Fibroblast of lung (primary cell): ENCODE measurements at regions not wholly inside any gene's neighbourhood (a gene's known extent, or its start where the extent isn't known, plus 50 kb on each side); places are given as distances from the start of the nearest gene placed in this dataset.

Experiments used
- EZH2 ChIP-seq: IDR thresholded peaks from 2 replicates; pipeline ENCODE4 v1.5.1; 2012; ENCODE audit warnings: low read length, control low read depth, mild to moderate bottlenecking; ENCODE audit errors: missing control alignments
- TF ChIP-seq, protein P1 (sequence below), 2 donors: IDR thresholded peaks in 1 of 2; conservative IDR thresholded peaks in 1 of 2; 1 replicate in 1 of 2; 2 replicates in 1 of 2; pipeline ENCODE4 v1.5.1; 2011 to 2012; ENCODE audit warnings: low read length in 2 of 2, control low read depth in 1 of 2, inconsistent platforms in 1 of 2, low read depth in 1 of 2, mild to moderate bottlenecking in 1 of 2

DNA sequence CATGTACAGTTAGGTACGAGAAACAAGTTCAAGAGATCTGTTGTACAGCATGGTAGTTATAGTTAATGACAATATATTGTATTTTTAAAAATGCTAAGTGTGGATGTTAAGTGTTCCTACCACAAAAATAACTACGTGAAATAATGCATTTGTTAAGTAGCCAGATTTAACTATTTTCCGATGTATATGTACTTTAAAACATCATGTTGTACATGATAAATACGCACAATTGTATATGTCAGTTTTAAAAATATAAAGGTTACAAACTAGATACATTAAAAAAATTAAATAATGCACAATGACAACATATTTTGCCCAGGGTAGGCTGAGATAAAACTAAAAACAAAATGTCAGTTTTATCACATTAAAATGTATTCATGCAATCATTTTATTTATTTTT lies 285.1 kb upstream of the DCN start:
- TF ChIP-seq, protein P1, sequence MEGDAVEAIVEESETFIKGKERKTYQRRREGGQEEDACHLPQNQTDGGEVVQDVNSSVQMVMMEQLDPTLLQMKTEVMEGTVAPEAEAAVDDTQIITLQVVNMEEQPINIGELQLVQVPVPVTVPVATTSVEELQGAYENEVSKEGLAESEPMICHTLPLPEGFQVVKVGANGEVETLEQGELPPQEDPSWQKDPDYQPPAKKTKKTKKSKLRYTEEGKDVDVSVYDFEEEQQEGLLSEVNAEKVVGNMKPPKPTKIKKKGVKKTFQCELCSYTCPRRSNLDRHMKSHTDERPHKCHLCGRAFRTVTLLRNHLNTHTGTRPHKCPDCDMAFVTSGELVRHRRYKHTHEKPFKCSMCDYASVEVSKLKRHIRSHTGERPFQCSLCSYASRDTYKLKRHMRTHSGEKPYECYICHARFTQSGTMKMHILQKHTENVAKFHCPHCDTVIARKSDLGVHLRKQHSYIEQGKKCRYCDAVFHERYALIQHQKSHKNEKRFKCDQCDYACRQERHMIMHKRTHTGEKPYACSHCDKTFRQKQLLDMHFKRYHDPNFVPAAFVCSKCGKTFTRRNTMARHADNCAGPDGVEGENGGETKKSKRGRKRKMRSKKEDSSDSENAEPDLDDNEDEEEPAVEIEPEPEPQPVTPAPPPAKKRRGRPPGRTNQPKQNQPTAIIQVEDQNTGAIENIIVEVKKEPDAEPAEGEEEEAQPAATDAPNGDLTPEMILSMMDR (conservative IDR thresholded peaks at IDR 0.05 in 1 of 2, IDR thresholded peaks at IDR 0.05 in 1 of 2; ENCODE audit: low read depth in 1 of 2, low read length in 2 of 2) = no peak
- no peak for TF ChIP-seq EZH2
